ENCODE measurements at regions not wholly inside any gene's neighbourhood (a gene's known extent, or its start where the extent isn't known, plus 50 kb on each side); places are given as distances from the start of the nearest gene placed in this dataset.

DNA sequence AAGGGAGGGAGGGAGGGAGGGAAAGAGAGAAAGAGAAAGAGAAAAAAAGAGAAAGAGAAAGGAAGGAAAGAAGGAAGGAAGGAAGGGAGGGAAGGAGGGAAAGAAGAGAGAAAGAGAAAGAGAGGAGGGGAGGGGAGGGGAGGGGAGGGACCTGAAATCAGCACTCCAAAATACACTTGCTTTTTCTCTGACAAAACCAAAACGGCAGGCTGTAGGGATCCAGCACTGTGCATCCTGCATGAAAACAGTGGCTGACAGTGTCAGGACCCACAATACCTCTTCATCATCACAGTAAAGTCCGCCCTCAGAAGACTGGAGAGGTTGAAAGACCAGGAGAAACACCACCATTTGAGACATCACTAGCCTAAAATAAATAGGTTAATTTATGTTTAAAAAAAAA, 156.0 kb upstream of the SOD1 start:
- Histone ChIP-seq H3K9me3 (ENCODE audit: control insufficient read depth, insufficient read depth, low read depth, low read length) (no peaks in the 10 kb centered on the region), H3K36me3 (ENCODE audit: control insufficient read depth, insufficient read depth, low read length) (no peaks in the 10 kb centered on the region), H3K27me3 (ENCODE audit: control insufficient read depth, insufficient read depth, low read length) (no peaks in the 10 kb centered on the region), H3K27ac (ENCODE audit: low read length) (no peak overlapping the region), H3K4me3 (ENCODE audit: low read depth in 2 of 2, low read length in 2 of 2) (no peak overlapping the region), H3K4me1 (ENCODE audit: control insufficient read depth, insufficient read depth, low read length) (no peaks in the 10 kb centered on the region)
- in situ Hi-C loops (cut with HindIII; ENCODE audit: low pct_unique_long_range_greater_than_20kb, low sequenced_read_pairs), result no loop called here
- no TSS peak for BruUV-seq (replicated peaks)
- TF ChIP-seq, protein P1, sequence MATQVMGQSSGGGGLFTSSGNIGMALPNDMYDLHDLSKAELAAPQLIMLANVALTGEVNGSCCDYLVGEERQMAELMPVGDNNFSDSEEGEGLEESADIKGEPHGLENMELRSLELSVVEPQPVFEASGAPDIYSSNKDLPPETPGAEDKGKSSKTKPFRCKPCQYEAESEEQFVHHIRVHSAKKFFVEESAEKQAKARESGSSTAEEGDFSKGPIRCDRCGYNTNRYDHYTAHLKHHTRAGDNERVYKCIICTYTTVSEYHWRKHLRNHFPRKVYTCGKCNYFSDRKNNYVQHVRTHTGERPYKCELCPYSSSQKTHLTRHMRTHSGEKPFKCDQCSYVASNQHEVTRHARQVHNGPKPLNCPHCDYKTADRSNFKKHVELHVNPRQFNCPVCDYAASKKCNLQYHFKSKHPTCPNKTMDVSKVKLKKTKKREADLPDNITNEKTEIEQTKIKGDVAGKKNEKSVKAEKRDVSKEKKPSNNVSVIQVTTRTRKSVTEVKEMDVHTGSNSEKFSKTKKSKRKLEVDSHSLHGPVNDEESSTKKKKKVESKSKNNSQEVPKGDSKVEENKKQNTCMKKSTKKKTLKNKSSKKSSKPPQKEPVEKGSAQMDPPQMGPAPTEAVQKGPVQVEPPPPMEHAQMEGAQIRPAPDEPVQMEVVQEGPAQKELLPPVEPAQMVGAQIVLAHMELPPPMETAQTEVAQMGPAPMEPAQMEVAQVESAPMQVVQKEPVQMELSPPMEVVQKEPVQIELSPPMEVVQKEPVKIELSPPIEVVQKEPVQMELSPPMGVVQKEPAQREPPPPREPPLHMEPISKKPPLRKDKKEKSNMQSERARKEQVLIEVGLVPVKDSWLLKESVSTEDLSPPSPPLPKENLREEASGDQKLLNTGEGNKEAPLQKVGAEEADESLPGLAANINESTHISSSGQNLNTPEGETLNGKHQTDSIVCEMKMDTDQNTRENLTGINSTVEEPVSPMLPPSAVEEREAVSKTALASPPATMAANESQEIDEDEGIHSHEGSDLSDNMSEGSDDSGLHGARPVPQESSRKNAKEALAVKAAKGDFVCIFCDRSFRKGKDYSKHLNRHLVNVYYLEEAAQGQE (IDR thresholded peaks at IDR 0.05; ENCODE audit: insufficient read depth in 1 of 2, low read depth in 2 of 2, low read length in 1 of 2), result no peak
- TF ChIP-seq POLR2AphosphoS5 (IDR thresholded peaks at IDR 0.05; ENCODE audit: low read depth, low read length) (no peak), TCF7L2 (IDR thresholded peaks at IDR 0.05; ENCODE audit: low read depth, low read length) (no peak), SIN3A (IDR thresholded peaks at IDR 0.05; ENCODE audit: borderline replicate concordance, insufficient read depth, low read depth, low read length) (no peak)
- TF ChIP-seq, protein P2, sequence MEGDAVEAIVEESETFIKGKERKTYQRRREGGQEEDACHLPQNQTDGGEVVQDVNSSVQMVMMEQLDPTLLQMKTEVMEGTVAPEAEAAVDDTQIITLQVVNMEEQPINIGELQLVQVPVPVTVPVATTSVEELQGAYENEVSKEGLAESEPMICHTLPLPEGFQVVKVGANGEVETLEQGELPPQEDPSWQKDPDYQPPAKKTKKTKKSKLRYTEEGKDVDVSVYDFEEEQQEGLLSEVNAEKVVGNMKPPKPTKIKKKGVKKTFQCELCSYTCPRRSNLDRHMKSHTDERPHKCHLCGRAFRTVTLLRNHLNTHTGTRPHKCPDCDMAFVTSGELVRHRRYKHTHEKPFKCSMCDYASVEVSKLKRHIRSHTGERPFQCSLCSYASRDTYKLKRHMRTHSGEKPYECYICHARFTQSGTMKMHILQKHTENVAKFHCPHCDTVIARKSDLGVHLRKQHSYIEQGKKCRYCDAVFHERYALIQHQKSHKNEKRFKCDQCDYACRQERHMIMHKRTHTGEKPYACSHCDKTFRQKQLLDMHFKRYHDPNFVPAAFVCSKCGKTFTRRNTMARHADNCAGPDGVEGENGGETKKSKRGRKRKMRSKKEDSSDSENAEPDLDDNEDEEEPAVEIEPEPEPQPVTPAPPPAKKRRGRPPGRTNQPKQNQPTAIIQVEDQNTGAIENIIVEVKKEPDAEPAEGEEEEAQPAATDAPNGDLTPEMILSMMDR (IDR thresholded peaks at IDR 0.05), result no peak
- POLR2A ChIA-PET, result no interaction called here
- CTCF ChIA-PET, result no interaction called here
- intact Hi-C loops (cut with micrococcal nuclease; ENCODE audit: unreplicated experiment), result no loop called here
- DNase-seq (ENCODE audit: low read depth, low spot score) (no peak), ATAC-seq (no peak)

DNA sequence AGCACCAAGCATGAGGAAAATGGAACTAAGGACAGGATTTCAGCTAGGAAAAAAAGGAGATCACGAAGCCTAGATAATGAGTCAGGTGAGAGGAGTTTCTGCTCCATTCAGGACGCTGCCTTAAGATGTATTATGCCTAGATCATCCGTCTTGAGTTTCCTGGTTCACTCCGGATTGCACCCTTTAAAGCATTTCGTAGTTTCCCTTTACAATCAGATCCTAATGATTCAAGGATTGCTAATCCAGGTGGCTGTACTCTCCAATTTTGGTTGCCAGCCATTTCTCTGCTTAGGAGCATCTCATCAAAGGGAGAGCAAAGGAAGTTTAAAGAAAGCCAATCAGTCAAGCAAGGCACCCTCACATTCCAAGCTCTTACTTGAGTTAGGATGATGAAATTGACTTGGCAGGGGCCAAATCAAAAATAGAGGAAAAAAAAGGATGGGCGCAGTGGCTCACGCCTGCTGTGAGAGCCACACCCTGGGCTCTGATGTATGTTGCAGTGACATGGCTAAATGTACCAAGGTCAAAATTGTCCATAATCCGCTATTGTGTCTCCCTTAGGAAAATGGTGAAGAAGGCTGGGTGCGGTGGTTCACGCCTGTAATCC, 156.9 kb upstream of the SOD1 start:
- in situ Hi-C loops (cut with HindIII; ENCODE audit: low pct_unique_long_range_greater_than_20kb, low sequenced_read_pairs) (no loop called here), intact Hi-C loops (cut with micrococcal nuclease; ENCODE audit: unreplicated experiment) (no loop called here)
- no peaks in the 10 kb centered on the region for H3K27me3 ChIP-seq (ENCODE audit: control insufficient read depth, insufficient read depth, low read length)
- DNase-seq (ENCODE audit: low read depth, low spot score), result no peak
- H3K36me3 ChIP-seq (ENCODE audit: control insufficient read depth, insufficient read depth, low read length), result no peaks in the 10 kb centered on the region
- TF ChIP-seq POLR2AphosphoS5 (IDR thresholded peaks at IDR 0.05; ENCODE audit: low read depth, low read length) (no peak), SIN3A (IDR thresholded peaks at IDR 0.05; ENCODE audit: borderline replicate concordance, insufficient read depth, low read depth, low read length) (no peak), TCF7L2 (IDR thresholded peaks at IDR 0.05; ENCODE audit: low read depth, low read length) (no peak)
- TF ChIP-seq, protein P1 (IDR thresholded peaks at IDR 0.05; ENCODE audit: insufficient read depth in 1 of 2, low read depth in 2 of 2, low read length in 1 of 2), result no peak
- TF ChIP-seq, protein P2 (IDR thresholded peaks at IDR 0.05), result no peak
- CTCF ChIA-PET, result no interaction called here
- H3K4me1 ChIP-seq (ENCODE audit: control insufficient read depth, insufficient read depth, low read length), result no peaks in the 10 kb centered on the region
- BruUV-seq (replicated peaks), result no TSS peak
- no peaks in the 10 kb centered on the region for H3K9me3 ChIP-seq (ENCODE audit: control insufficient read depth, insufficient read depth, low read depth, low read length)
- POLR2A ChIA-PET, result no interaction called here
- no peak overlapping the region for H3K4me3 ChIP-seq (ENCODE audit: low read depth in 2 of 2, low read length in 2 of 2)
- no peak for ATAC-seq
- no peak overlapping the region for H3K27ac ChIP-seq (ENCODE audit: low read length)
